Vagina (tissue), 2 donors: ENCODE measurements at regions not wholly inside any gene's neighbourhood (a gene's known extent, or its start where the extent isn't known, plus 50 kb on each side); places are given as distances from the start of the nearest gene placed in this dataset.

ENCODE experiments used
- POLR2AphosphoS5 ChIP-seq, 2 donors: sonication (generic); formaldehyde crosslinking; IDR thresholded peaks; one replicate each; pipeline ENCODE4 v1.9.0; 2017; ENCODE audit warnings: antibody characterized with exemption in 2 of 2, mild to moderate bottlenecking in 2 of 2, low read depth in 1 of 2; ENCODE audit not compliant: insufficient read depth in 1 of 2
- TF ChIP-seq, protein P1 (sequence below), 3 experiments: fragments of 450-650 bp in 2 of 3; fragments of 200-600 bp in 1 of 3; sonication (generic) in 1 of 3; IDR thresholded peaks; one replicate each; pipeline ENCODE4 v1.5.1; 2017 to 2019; ENCODE audit warnings: antibody characterized with exemption in 3 of 3, mild to moderate bottlenecking in 2 of 3, moderate library complexity in 2 of 3

DNA sequence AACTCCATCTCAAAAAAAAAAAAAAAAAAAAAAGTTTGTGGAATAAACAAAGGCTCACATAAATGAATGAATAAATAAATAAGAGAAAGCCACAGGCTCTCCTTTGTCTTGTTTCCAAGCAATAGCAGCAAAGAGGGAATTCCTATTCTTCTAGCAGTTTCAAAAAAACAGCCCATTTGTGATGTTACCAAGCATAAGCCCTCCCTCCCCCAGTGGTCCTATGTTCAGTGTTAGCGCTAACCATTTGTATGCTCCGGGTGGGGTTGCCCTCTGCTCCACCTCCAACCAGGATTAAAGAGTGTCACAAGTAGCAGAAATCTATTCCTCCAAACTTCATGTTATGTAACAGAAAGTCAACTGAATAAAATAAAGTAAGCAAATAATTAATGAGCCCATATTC, 1215.0 kb upstream of the TENM4 start:
- TF ChIP-seq, protein P1, sequence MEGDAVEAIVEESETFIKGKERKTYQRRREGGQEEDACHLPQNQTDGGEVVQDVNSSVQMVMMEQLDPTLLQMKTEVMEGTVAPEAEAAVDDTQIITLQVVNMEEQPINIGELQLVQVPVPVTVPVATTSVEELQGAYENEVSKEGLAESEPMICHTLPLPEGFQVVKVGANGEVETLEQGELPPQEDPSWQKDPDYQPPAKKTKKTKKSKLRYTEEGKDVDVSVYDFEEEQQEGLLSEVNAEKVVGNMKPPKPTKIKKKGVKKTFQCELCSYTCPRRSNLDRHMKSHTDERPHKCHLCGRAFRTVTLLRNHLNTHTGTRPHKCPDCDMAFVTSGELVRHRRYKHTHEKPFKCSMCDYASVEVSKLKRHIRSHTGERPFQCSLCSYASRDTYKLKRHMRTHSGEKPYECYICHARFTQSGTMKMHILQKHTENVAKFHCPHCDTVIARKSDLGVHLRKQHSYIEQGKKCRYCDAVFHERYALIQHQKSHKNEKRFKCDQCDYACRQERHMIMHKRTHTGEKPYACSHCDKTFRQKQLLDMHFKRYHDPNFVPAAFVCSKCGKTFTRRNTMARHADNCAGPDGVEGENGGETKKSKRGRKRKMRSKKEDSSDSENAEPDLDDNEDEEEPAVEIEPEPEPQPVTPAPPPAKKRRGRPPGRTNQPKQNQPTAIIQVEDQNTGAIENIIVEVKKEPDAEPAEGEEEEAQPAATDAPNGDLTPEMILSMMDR (IDR thresholded peaks at IDR 0.05), result no peak
- no peak for TF ChIP-seq POLR2AphosphoS5 (IDR thresholded peaks at IDR 0.05; ENCODE audit: insufficient read depth in 1 of 2, low read depth in 1 of 2)
